Prostate gland (tissue), 2 donors: ENCODE measurements at regions not wholly inside any gene's neighbourhood (a gene's known extent, or its start where the extent isn't known, plus 50 kb on each side); places are given as distances from the start of the nearest gene placed in this dataset.

Experiments
- POLR2A ChIP-seq: fragments of 450-650 bp; IDR thresholded peaks from one replicate; pipeline ENCODE4 v1.6.1; 2016; ENCODE audit warnings: antibody characterized with exemption, mild to moderate bottlenecking
- TF ChIP-seq, protein P1 (sequence below), 4 experiments: fragments of 200-600 bp in 2 of 4; fragments of 450-650 bp in 2 of 4; sonication (generic) in 2 of 4; IDR thresholded peaks; 1 replicate in 3 of 4; 2 replicates in 1 of 4; pipeline ENCODE4 v1.5.1; 2016 to 2019; ENCODE audit warnings: antibody characterized with exemption in 4 of 4, mild to moderate bottlenecking in 2 of 4, moderate library complexity in 2 of 4

DNA sequence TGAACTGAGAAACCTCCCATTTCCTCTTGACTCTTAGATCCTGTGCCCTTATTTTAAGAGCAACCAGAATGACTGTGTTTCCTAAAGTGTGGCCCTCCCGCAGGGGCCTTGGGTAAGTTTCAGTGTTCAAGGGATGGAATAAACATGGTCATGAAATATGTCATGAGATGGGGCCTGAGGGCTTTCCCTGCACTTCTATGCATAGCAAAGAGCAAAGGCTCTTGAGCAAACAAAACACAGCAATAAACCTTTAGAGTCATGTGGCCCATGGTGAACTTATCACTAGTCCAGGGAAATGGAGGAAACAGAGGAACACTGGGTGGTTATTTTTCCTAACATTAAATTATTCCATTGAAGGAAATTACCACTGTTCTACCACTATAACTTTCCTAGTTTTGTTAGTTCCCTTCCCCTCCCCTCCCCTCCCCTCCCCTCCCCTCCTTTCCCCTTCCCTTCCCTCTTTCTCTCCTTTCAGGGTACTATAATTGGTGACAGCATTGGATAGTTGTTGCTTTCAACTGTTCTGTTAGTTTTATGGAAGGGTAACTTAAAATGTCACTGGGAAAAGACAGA is 72.4 kb downstream of the CTSL start:
- TF ChIP-seq, protein P1, sequence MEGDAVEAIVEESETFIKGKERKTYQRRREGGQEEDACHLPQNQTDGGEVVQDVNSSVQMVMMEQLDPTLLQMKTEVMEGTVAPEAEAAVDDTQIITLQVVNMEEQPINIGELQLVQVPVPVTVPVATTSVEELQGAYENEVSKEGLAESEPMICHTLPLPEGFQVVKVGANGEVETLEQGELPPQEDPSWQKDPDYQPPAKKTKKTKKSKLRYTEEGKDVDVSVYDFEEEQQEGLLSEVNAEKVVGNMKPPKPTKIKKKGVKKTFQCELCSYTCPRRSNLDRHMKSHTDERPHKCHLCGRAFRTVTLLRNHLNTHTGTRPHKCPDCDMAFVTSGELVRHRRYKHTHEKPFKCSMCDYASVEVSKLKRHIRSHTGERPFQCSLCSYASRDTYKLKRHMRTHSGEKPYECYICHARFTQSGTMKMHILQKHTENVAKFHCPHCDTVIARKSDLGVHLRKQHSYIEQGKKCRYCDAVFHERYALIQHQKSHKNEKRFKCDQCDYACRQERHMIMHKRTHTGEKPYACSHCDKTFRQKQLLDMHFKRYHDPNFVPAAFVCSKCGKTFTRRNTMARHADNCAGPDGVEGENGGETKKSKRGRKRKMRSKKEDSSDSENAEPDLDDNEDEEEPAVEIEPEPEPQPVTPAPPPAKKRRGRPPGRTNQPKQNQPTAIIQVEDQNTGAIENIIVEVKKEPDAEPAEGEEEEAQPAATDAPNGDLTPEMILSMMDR (IDR thresholded peaks at IDR 0.05), result no peak
- no peak for TF ChIP-seq POLR2A
